ENCODE measurements at regions not wholly inside any gene's neighbourhood (a gene's known extent, or its start where the extent isn't known, plus 50 kb on each side); places are given as distances from the start of the nearest gene placed in this dataset.

DNA sequence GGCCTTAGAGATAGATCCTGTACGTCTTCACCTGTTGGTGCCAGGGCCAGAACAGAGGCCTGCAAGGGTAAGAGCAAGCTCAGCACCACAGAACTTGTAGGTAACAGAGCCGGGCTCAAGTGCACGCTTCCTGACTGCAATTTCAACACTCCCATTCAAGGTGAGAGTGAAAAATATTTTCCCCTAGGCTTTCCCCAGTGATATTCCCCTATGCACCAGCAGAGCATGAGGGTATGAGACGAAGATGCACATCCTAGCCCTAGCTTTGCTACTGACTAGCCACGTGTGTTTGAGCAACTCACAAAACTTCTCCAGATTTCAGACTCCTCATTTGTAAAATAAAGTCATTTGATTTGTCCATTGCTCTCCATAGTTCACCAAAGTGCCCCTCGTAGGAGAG, 411.6 kb downstream of the ZNF521 start:
- TF ChIP-seq CTCF (IDR thresholded peaks at IDR 0.05) (no peak), POLR2A (IDR thresholded peaks at IDR 0.05) (no peak)

Data from suprapubic skin (tissue), 3 donors.